Mesenchymal stem cell (in vitro differentiated cells and primary cell): ENCODE measurements at regions not wholly inside any gene's neighbourhood (a gene's known extent, or its start where the extent isn't known, plus 50 kb on each side); places are given as distances from the start of the nearest gene placed in this dataset.

Source experiments
- DNase-seq: peaks from one replicate; pipeline ENCODE4 v3.0.0-alpha.2; 2013
- H2AFZ ChIP-seq: one replicate; pipeline ENCODE4 v1.6.1; 2013; ENCODE audit warnings: low read depth, mild to moderate bottlenecking, control low read depth, inconsistent platforms, low read length, moderate library complexity
- H2AK5ac ChIP-seq: 2 replicates; pipeline ENCODE4 v1.6.1; 2013; ENCODE audit warnings: low read length, moderate library complexity, mild to moderate bottlenecking, inconsistent platforms; ENCODE audit not compliant: severe bottlenecking
- H2BK120ac ChIP-seq: one replicate; pipeline ENCODE4 v1.6.1; 2013; ENCODE audit warnings: low read depth, mild to moderate bottlenecking, inconsistent platforms, low read length, moderate library complexity
- H2BK12ac ChIP-seq, 2 experiments: one replicate each; pipeline ENCODE4 v1.6.1; 2013; ENCODE audit warnings: inconsistent platforms in 2 of 2, low read length in 2 of 2, mild to moderate bottlenecking in 2 of 2, moderate library complexity in 2 of 2, control low read depth in 1 of 2
- H2BK15ac ChIP-seq: one replicate; pipeline ENCODE4 v1.6.1; 2013; ENCODE audit warnings: mild to moderate bottlenecking, low read depth, inconsistent platforms; ENCODE audit not compliant: poor library complexity, severe bottlenecking
- H2BK5ac ChIP-seq: 2 replicates; pipeline ENCODE4 v1.6.1; 2013; ENCODE audit warnings: low read depth, mild to moderate bottlenecking, low read length, control low read depth, inconsistent platforms; ENCODE audit not compliant: poor library complexity, severe bottlenecking
- H3K14ac ChIP-seq, 2 experiments: one replicate each; pipeline ENCODE4 v1.6.1; 2013; ENCODE audit warnings: inconsistent platforms in 2 of 2, low read length in 2 of 2, control low read depth in 1 of 2, mild to moderate bottlenecking in 1 of 2, moderate library complexity in 1 of 2
- H3K18ac ChIP-seq, 2 experiments: one replicate each; pipeline ENCODE4 v1.6.1; 2013; ENCODE audit warnings: inconsistent platforms in 2 of 2, low read length in 2 of 2, control low read depth in 1 of 2, low read depth in 1 of 2, mild to moderate bottlenecking in 1 of 2
- H3K23ac ChIP-seq, 2 experiments: one replicate each; pipeline ENCODE4 v1.6.1; 2013; ENCODE audit warnings: inconsistent platforms in 2 of 2, low read length in 2 of 2, mild to moderate bottlenecking in 2 of 2, moderate library complexity in 2 of 2, control low read depth in 1 of 2
- H3K27ac ChIP-seq: 2 replicates; pipeline ENCODE4 v1.5.1; 2013; ENCODE audit warnings: mild to moderate bottlenecking, moderate library complexity, low read length, control low read depth, inconsistent platforms; ENCODE audit not compliant: poor library complexity, severe bottlenecking
- H3K27me3 ChIP-seq, 2 experiments: 2 replicates each; pipeline versions ENCODE4 v1.6.1 to v1.7.0; 2013; ENCODE audit warnings: low read length in 2 of 2, mild to moderate bottlenecking in 2 of 2, moderate library complexity in 2 of 2, control low read depth in 1 of 2, inconsistent platforms in 1 of 2; ENCODE audit not compliant: control insufficient read depth in 1 of 2, insufficient read depth in 1 of 2
- H3K36me3 ChIP-seq, 2 experiments: 2 replicates each; pipeline versions ENCODE4 v1.6.1 to v1.7.0; 2013; ENCODE audit warnings: low read length in 2 of 2, control low read depth in 1 of 2, inconsistent platforms in 1 of 2, low read depth in 1 of 2, mild to moderate bottlenecking in 1 of 2; ENCODE audit not compliant: insufficient read depth in 2 of 2, control insufficient read depth in 1 of 2
- H3K4ac ChIP-seq, 2 experiments: one replicate each; pipeline ENCODE4 v1.6.1; 2013; ENCODE audit warnings: inconsistent platforms in 2 of 2, low read length in 2 of 2, mild to moderate bottlenecking in 2 of 2, moderate library complexity in 2 of 2, control low read depth in 1 of 2, low read depth in 1 of 2
- H3K4me1 ChIP-seq: 2 replicates; pipeline ENCODE4 v1.6.1; 2013; ENCODE audit warnings: low read depth, low read length, control low read depth; ENCODE audit not compliant: control insufficient read depth, insufficient read depth
- H3K4me2 ChIP-seq: 2 replicates; pipeline ENCODE4 v1.6.1; 2013; ENCODE audit warnings: low read length, mild to moderate bottlenecking, inconsistent platforms; ENCODE audit not compliant: poor library complexity, severe bottlenecking
- H3K4me3 ChIP-seq, 2 experiments: 2 replicates each; pipeline versions ENCODE4 v1.5.1 to v1.7.0; 2013; ENCODE audit warnings: low read length in 2 of 2, mild to moderate bottlenecking in 2 of 2, control low read depth in 1 of 2, low read depth in 1 of 2; ENCODE audit not compliant: insufficient read depth in 1 of 2
- H3K79me1 ChIP-seq: replicated peaks from 2 replicates; pipeline ENCODE4 v1.6.1; 2013; ENCODE audit warnings: mild to moderate bottlenecking, control low read depth, low read length, inconsistent platforms; ENCODE audit not compliant: poor library complexity, severe bottlenecking
- H3K9ac ChIP-seq: 2 replicates; pipeline ENCODE4 v1.7.0; 2013; ENCODE audit warnings: mild to moderate bottlenecking, low read length, moderate library complexity
- H3K9me3 ChIP-seq: 2 replicates; pipeline ENCODE4 v1.7.0; 2013; ENCODE audit warnings: mild to moderate bottlenecking, low read length; ENCODE audit not compliant: control insufficient read depth
- H4K8ac ChIP-seq: one replicate; pipeline ENCODE4 v1.6.1; 2013; ENCODE audit warnings: inconsistent platforms, mild to moderate bottlenecking, low read length, moderate library complexity
- H4K91ac ChIP-seq: one replicate; pipeline ENCODE4 v1.6.1; 2013; ENCODE audit warnings: mild to moderate bottlenecking, low read length, inconsistent platforms
- WGBS: methylation state at CpG from one replicate; pipeline ENCODE4 v1.1.7; 2013; ENCODE audit warnings: mixed read lengths; 5-methylcytosine and 5-hydroxymethylcytosine counted together

DNA sequence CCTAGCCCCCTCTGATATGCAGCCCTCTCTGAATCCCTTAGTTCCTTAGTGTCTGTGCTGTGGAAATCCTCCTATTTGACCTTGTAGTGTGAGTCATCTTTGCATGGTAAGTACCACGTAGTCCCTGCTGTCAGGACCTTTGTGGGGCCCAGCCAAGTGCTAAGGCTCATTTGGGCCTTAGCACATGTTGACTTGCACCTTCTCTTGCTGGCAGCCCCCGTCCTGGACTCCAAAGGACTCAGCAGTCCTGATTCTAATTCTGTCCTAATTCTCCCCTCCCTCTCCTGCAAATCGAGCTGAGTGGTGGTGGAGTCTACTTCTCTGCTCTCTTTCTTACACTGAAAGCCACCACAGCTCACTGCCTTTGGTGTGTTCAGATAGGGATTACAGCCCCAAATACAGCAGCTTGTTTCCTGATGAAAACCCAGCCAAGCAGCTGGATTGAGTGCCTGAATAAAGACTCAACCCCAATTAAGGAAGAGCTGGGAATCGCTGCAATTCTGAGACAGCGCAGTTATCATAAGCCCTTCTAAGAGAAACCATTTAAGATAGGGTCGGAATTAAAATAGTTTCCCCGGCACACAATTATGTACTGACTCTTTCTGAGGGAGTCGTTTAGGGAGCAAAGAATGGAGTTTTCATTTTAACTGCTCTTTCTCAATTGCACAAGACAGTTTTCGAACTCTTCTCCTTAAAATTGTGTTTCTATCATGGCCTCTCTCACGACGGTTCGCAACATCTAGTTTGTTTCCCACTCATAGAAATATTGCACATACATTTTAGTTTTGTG lies 215.6 kb upstream of the TNP1 start:
- no peak overlapping the region for H2BK15ac ChIP-seq
- no peak overlapping the region for H2AK5ac ChIP-seq
- H2BK120ac ChIP-seq: no peak overlapping the region
- no peaks in the 10 kb centered on the region for H3K9me3 ChIP-seq
- no peak overlapping the region for H2BK5ac ChIP-seq
- no peaks in the 10 kb centered on the region for H3K79me1 ChIP-seq
- WGBS: 74% methylated on average over 9 of the region's 12 CpGs
- no peak overlapping the region for H3K4me2 ChIP-seq
- H3K27ac ChIP-seq: no peak overlapping the region
- peak overlapping the region in 1 of 2 experiments; percentile 84 for H3K4ac ChIP-seq
- H3K4me3 ChIP-seq: no peak overlapping the region
- peak overlapping the region; percentile 40 for H4K91ac ChIP-seq
- peak overlapping the region; percentile 27 for H4K8ac ChIP-seq
- no peak overlapping the region for H3K23ac ChIP-seq
- H3K27me3 ChIP-seq: no peaks in the 10 kb centered on the region
- peak; percentile 93 for DNase-seq
- H2AFZ ChIP-seq: no peak overlapping the region
- no peak overlapping the region for H3K9ac ChIP-seq
- no peaks in the 10 kb centered on the region for H3K36me3 ChIP-seq
- H3K14ac ChIP-seq: no peak overlapping the region
- peak overlapping the region; percentile 49 to 95 for H3K18ac ChIP-seq
- peaks cover 8% of the 10 kb centered on the region for H3K4me1 ChIP-seq
- peak overlapping the region; percentile 2 to 98 for H2BK12ac ChIP-seq

GRCh38 chr2:217074576-217075255 lies 214.9 kb upstream of the TNP1 start:
- WGBS: 60% methylated on average over 6 of the region's 6 CpGs

DNA sequence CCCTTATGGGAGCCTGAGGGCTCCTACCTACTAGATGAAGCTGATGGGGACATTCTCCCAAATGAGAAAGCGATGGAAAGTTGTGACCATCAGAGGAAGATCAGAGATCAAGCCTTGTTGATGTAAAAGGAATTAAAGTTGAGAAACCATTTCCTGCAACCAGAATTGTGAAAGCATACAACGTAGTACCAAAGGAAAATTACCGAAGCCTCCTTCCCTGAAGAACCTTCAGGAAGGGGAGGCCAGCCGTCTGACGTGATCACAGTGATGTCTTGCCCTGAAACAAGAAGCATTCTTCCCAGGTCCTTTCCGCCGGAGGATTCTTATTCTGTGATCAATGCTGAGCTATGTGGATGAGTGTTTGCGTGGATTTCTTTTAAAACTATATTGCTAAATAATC lies 211.6 kb upstream of the TNP1 start:
- Histone ChIP-seq H3K9me3 (no peaks in the 10 kb centered on the region), H3K4me2 (no peak overlapping the region), H2AFZ (no peak overlapping the region), H4K8ac (no peak overlapping the region), H2AK5ac (no peak overlapping the region), H3K9ac (no peak overlapping the region), H2BK12ac (peak overlapping the region in 1 of 2 experiments; percentile 59), H3K27me3 (no peaks in the 10 kb centered on the region), H3K4ac (peak overlapping the region in 1 of 2 experiments; percentile 29), H3K27ac (no peak overlapping the region), H4K91ac (no peak overlapping the region), H3K4me1 (peaks cover 8% of the 10 kb centered on the region), H3K79me1 (no peaks in the 10 kb centered on the region), H3K18ac (peak overlapping the region; percentile 40 to 86), H2BK5ac (no peak overlapping the region), H2BK15ac (no peak overlapping the region), H2BK120ac (peak overlapping the region; percentile 21), H3K36me3 (peaks cover 0 to 4% of the 10 kb centered on the region in 2 experiments), H3K14ac (no peak overlapping the region), H3K4me3 (no peak overlapping the region), H3K23ac (no peak overlapping the region)
- peak; percentile 97 for DNase-seq
- 76% methylated on average over 5 of the region's 8 CpGs for WGBS

More at GRCh38 chr2:217074576-217075255, 214.9 kb upstream of the TNP1 start:
- H3K4ac ChIP-seq: peak overlapping the region in 1 of 2 experiments; percentile 84
- no peak overlapping the region for H3K27ac ChIP-seq
- H3K9ac ChIP-seq: peak overlapping the region; percentile 5
- no peak overlapping the region for H3K4me3 ChIP-seq
- no peaks in the 10 kb centered on the region for H3K79me1 ChIP-seq
- H2AFZ ChIP-seq: no peak overlapping the region
- no peak overlapping the region for H3K23ac ChIP-seq
- peak overlapping the region; percentile 7 to 95 for H3K18ac ChIP-seq
- no peak overlapping the region for H2AK5ac ChIP-seq
- peak overlapping the region; percentile 92 to 98 for H2BK12ac ChIP-seq
- H3K36me3 ChIP-seq: peaks cover 0 to under 1% of the 10 kb centered on the region in 2 experiments
- H3K27me3 ChIP-seq: no peaks in the 10 kb centered on the region
- peak overlapping the region; percentile 59 for H4K8ac ChIP-seq
- H3K4me2 ChIP-seq: no peak overlapping the region
- no peak overlapping the region for H2BK15ac ChIP-seq
- no peaks in the 10 kb centered on the region for H3K9me3 ChIP-seq
- H3K4me1 ChIP-seq: peaks cover 8% of the 10 kb centered on the region
- DNase-seq: peak; percentile 87
- no peak overlapping the region for H3K14ac ChIP-seq
- no peak overlapping the region for H2BK120ac ChIP-seq
- H2BK5ac ChIP-seq: no peak overlapping the region
- peak overlapping the region; percentile 90 for H4K91ac ChIP-seq

DNA sequence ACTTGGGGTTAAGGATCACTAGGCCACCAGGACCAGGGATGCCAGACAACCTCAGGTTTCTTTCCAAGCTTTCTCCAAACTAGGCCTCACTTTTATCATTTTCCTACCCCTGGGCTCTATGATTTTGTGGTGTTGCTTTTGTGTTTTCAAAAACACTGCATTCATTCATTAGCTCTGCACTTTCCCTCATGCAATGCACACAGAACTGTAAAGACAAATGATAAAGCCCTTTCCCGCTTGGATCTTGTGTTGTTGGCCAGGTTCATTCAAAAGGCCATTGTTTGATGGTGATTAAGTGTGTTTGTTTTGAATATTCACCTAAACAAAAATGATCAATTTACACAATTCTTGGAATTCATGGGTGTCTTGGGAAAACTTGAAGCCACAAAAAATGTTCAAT lies 210.7 kb upstream of the TNP1 start:
- no peaks in the 10 kb centered on the region for H3K27me3 ChIP-seq
- no peak overlapping the region for H2BK120ac ChIP-seq
- no peak overlapping the region for H2AK5ac ChIP-seq
- no peak for DNase-seq
- no peak overlapping the region for H4K91ac ChIP-seq
- H2BK15ac ChIP-seq: no peak overlapping the region
- 100% methylated on average over 1 of the region's 1 CpG for WGBS
- peak overlapping the region in 1 of 2 experiments; percentile 59 for H2BK12ac ChIP-seq
- no peak overlapping the region for H3K27ac ChIP-seq
- no peak overlapping the region for H3K9ac ChIP-seq
- no peak overlapping the region for H2AFZ ChIP-seq
- no peaks in the 10 kb centered on the region for H3K9me3 ChIP-seq
- H3K4me2 ChIP-seq: no peak overlapping the region
- no peak overlapping the region for H2BK5ac ChIP-seq
- no peak overlapping the region for H4K8ac ChIP-seq
- H3K79me1 ChIP-seq: no peaks in the 10 kb centered on the region
- H3K18ac ChIP-seq: no peak overlapping the region
- peaks cover 8% of the 10 kb centered on the region for H3K4me1 ChIP-seq
- no peak overlapping the region for H3K4ac ChIP-seq
- H3K23ac ChIP-seq: no peak overlapping the region
- H3K4me3 ChIP-seq: no peak overlapping the region
- H3K36me3 ChIP-seq: peaks cover 0 to 4% of the 10 kb centered on the region in 2 experiments
- no peak overlapping the region for H3K14ac ChIP-seq
